Peyer's patch (tissue), 4 donors: ENCODE measurements at regions not wholly inside any gene's neighbourhood (a gene's known extent, or its start where the extent isn't known, plus 50 kb on each side); places are given as distances from the start of the nearest gene placed in this dataset.

Source experiments
- CTCF ChIP-seq, 6 experiments: fragments of 450-650 bp in 4 of 6; fragments of 200-600 bp in 2 of 6; sonication (generic) in 1 of 6; IDR thresholded peaks; one replicate each; pipeline ENCODE4 v1.5.1; 2017 to 2019; ENCODE audit warnings: antibody characterized with exemption in 6 of 6, mild to moderate bottlenecking in 3 of 6, moderate library complexity in 1 of 6
- POLR2A ChIP-seq, 2 donors: fragments of 450-650 bp; IDR thresholded peaks; one replicate each; pipeline ENCODE4 v1.5.1; 2017; ENCODE audit warnings: antibody characterized with exemption in 2 of 2, mild to moderate bottlenecking in 2 of 2, moderate library complexity in 2 of 2

- TF ChIP-seq CTCF (IDR thresholded peaks at IDR 0.05) = no peak
- no peak for TF ChIP-seq POLR2A (IDR thresholded peaks at IDR 0.05)
These were observed 241.1 kb downstream of the TENT5A start for GRCh38 chr6:81511423-81511822.
